HCT116 (cell line): ENCODE measurements at regions not wholly inside any gene's neighbourhood (a gene's known extent, or its start where the extent isn't known, plus 50 kb on each side); places are given as distances from the start of the nearest gene placed in this dataset.

ENCODE experiments used
- ATAC-seq: fragments of 200-7000 bp; cut with Tn5 transposase; 2 replicates; pipeline ENCODE4 v1.9.1; 2020; ENCODE audit warnings: mild to moderate bottlenecking, moderate library complexity
- BruUV-seq: library from RNA; stranded (reverse); fragments of 400-500 nt; replicated peaks from 2 replicates; lab custom pipeline; 2021; lab: Mats Ljungman, UMichigan
- CTCF ChIA-PET: fragments of 300-600 bp; sonication (Branson Sonifier 250); formaldehyde crosslinking; loops from one replicate; lab custom pipeline; 2021; ENCODE audit warnings: antibody characterized with exemption; lab: Charles Lee
- POLR2A ChIA-PET: fragments of 300-600, 350-600 bp; sonication (Branson Sonifier 250); formaldehyde crosslinking; loops from one replicate; lab custom pipeline; 2021; ENCODE audit warnings: antibody characterized with exemption; lab: Charles Lee
- RAD21 ChIA-PET, 2 experiments: fragments of 300-600 bp; sonication (Branson Sonifier 250); formaldehyde crosslinking; loops; one replicate each; lab custom pipeline; 2023; ENCODE audit warnings: low total read pairs in 2 of 2; ENCODE audit not compliant: uncharacterized antibody in 2 of 2, unreplicated experiment in 2 of 2, low non-redundant PET in 1 of 2; lab: Charles Lee
- DNase-seq: peaks from one replicate; pipeline ENCODE4 v3.0.0-alpha.2; 2010; ENCODE audit warnings: low read depth, low spot score
- H2AFZ ChIP-seq: fragments of 200-600 bp; shearing (Covaris generic), sonication (generic); 2 replicates; pipeline ENCODE4 v1.6.1; 2017; ENCODE audit warnings: low read depth, mixed run types, mixed read lengths, antibody characterized with exemption, low read length; ENCODE audit not compliant: poor library complexity, severe bottlenecking
- H3K27ac ChIP-seq: 2 replicates; pipeline ENCODE4 v1.5.1; 2012; ENCODE audit warnings: low read depth, low read length
- H3K27me3 ChIP-seq: fragments of 200-600 bp; sonication (generic); 2 replicates; pipeline ENCODE4 v1.6.1; 2016; ENCODE audit warnings: mixed run types, low read length, mixed read lengths; ENCODE audit not compliant: insufficient read depth
- H3K36me3 ChIP-seq, 2 experiments: fragments of 200-500 bp in 1 of 2; fragments of 200-600 bp in 1 of 2; sonication (Bioruptor generic) in 1 of 2; sonication (generic) in 1 of 2; 2 replicates each; pipeline versions ENCODE4 v1.5.1 to v1.6.1; 2014 to 2016; ENCODE audit warnings: low read length in 2 of 2, inconsistent platforms in 1 of 2, mixed read lengths in 1 of 2, mixed run types in 1 of 2; ENCODE audit not compliant: insufficient read depth in 2 of 2, control insufficient read depth in 1 of 2
- H3K4me1 ChIP-seq, 2 experiments: fragments of 200-600 bp in 1 of 2; sonication (generic) in 1 of 2; 2 replicates each; pipeline versions ENCODE4 v1.5.1 to v1.6.1; 2012 to 2017; ENCODE audit warnings: low read length in 2 of 2, inconsistent platforms in 1 of 2, mild to moderate bottlenecking in 1 of 2, mixed read lengths in 1 of 2, mixed run types in 1 of 2, moderate library complexity in 1 of 2; ENCODE audit not compliant: insufficient read depth in 2 of 2, control insufficient read depth in 1 of 2
- H3K4me2 ChIP-seq: fragments of 200-600 bp; sonication (generic); 2 replicates; pipeline ENCODE4 v1.6.1; 2017; ENCODE audit warnings: mixed run types, low read length, mixed read lengths
- H3K4me3 ChIP-seq, 2 experiments: fragments of 200-600 bp in 1 of 2; sonication (generic) in 1 of 2; replicated peaks in 1 of 2; 2 replicates each; pipeline ENCODE4 v1.5.1; 2011 to 2016; ENCODE audit warnings: low read length in 2 of 2, control low read depth in 1 of 2, low read depth in 1 of 2, mild to moderate bottlenecking in 1 of 2, mixed read lengths in 1 of 2, mixed run types in 1 of 2
- H3K79me2 ChIP-seq: fragments of 200-600 bp; sonication (generic); 2 replicates; pipeline ENCODE4 v1.6.1; 2017; ENCODE audit warnings: mild to moderate bottlenecking, mixed run types, low read length, moderate library complexity, mixed read lengths; ENCODE audit not compliant: insufficient read depth
- H3K9ac ChIP-seq: fragments of 200-600 bp; sonication (generic); 2 replicates; pipeline ENCODE4 v1.6.1; 2016; ENCODE audit warnings: low read length, mixed read lengths
- H3K9me2 ChIP-seq: fragments of 200-600 bp; sonication (generic), shearing (Covaris generic); 2 replicates; pipeline ENCODE4 v1.6.1; 2017; ENCODE audit warnings: mixed run types, mild to moderate bottlenecking, moderate library complexity; ENCODE audit not compliant: insufficient read depth
- H3K9me3 ChIP-seq, 2 experiments: fragments of 200-500 bp in 1 of 2; fragments of 200-600 bp in 1 of 2; sonication (Bioruptor generic) in 1 of 2; sonication (generic) in 1 of 2; 2 replicates each; pipeline ENCODE4 v1.6.1; 2014 to 2017; ENCODE audit warnings: low read length in 2 of 2, mixed read lengths in 2 of 2, inconsistent platforms in 1 of 2, low read depth in 1 of 2, mild to moderate bottlenecking in 1 of 2, mixed run types in 1 of 2, moderate library complexity in 1 of 2; ENCODE audit not compliant: control insufficient read depth in 1 of 2, insufficient read depth in 1 of 2
- H4K20me1 ChIP-seq: fragments of 200-600 bp; sonication (generic), shearing (Covaris generic); 2 replicates; pipeline ENCODE4 v1.6.1; 2017; ENCODE audit warnings: mixed run types, mild to moderate bottlenecking, moderate library complexity; ENCODE audit not compliant: insufficient read depth
- CEBPB ChIP-seq: IDR thresholded peaks from 2 replicates; pipeline ENCODE4 v1.6.1; 2012; ENCODE audit warnings: low read depth
- CTCF ChIP-seq, 3 experiments: fragments of 200-600 bp in 1 of 3; sonication (generic) in 1 of 3; IDR thresholded peaks in 2 of 3; conservative IDR thresholded peaks in 1 of 3; 2 replicates each; pipeline ENCODE4 v1.5.1; 2012 to 2017; ENCODE audit warnings: low read depth in 2 of 3, low read length in 2 of 3, antibody characterized with exemption in 1 of 3, borderline replicate concordance in 1 of 3, control low read depth in 1 of 3, mild to moderate bottlenecking in 1 of 3, mixed read lengths in 1 of 3, mixed run types in 1 of 3, moderate library complexity in 1 of 3; ENCODE audit not compliant: insufficient read depth in 1 of 3
- EZH2 ChIP-seq: fragments of 200-600 bp; sonication (generic); IDR thresholded peaks from 2 replicates; pipeline ENCODE4 v1.6.1; 2017; ENCODE audit warnings: antibody characterized with exemption, mixed run types
- EZH2phosphoT487 ChIP-seq: fragments of 200-600 bp; IDR thresholded peaks from 2 replicates; pipeline ENCODE4 v1.6.1; 2018; ENCODE audit warnings: antibody characterized with exemption, borderline replicate concordance
- FOSL1 ChIP-seq: IDR thresholded peaks from 2 replicates; pipeline ENCODE4 v1.6.1; 2012; ENCODE audit warnings: low read depth
- POLR2A ChIP-seq: IDR thresholded peaks from 2 replicates; pipeline ENCODE4 v1.7.0; 2011; ENCODE audit warnings: borderline replicate concordance; ENCODE audit not compliant: insufficient read depth, insufficient read length; ENCODE audit errors: extremely low read depth
- POLR2AphosphoS5 ChIP-seq: IDR thresholded peaks from 2 replicates; pipeline ENCODE4 v1.6.1; 2011; ENCODE audit warnings: mild to moderate bottlenecking, low read depth, low read length, moderate library complexity
- RAD21 ChIP-seq: IDR thresholded peaks from 2 replicates; pipeline ENCODE4 v1.6.1; 2012; ENCODE audit warnings: low read depth, mild to moderate bottlenecking
- REST ChIP-seq: IDR thresholded peaks from 2 replicates; pipeline ENCODE4 v1.6.1; 2012; ENCODE audit warnings: low read depth
- SP1 ChIP-seq: IDR thresholded peaks from 2 replicates; pipeline ENCODE4 v1.6.1; 2012; ENCODE audit warnings: low read depth
- ZBTB33 ChIP-seq: IDR thresholded peaks from 2 replicates; pipeline ENCODE4 v1.6.1; 2011; ENCODE audit warnings: mild to moderate bottlenecking, low read length, moderate library complexity; ENCODE audit not compliant: insufficient replicate concordance; ENCODE audit errors: extremely low read depth
- ZNF274 ChIP-seq: fragments of 200-500 bp; sonication (Bioruptor generic); IDR thresholded peaks from 2 replicates; pipeline ENCODE4 v1.6.1; 2014; ENCODE audit warnings: mild to moderate bottlenecking, low read depth, low read length, inconsistent platforms
- intact Hi-C: fragments of 100-400 bp; cut with micrococcal nuclease; formaldehyde crosslinking; loops from 2 replicates; pipeline ENCODE4 v1.10.0; 2022

GRCh38 chr6:167650730-167651317 is 175.9 kb upstream of the AFDN start:
- Histone ChIP-seq H3K4me1 (peaks cover 0 to 5% of the 10 kb centered on the region in 2 experiments; a peak in 1 of 4 replicates), H3K9me3 (no peaks in the 10 kb centered on the region), H3K4me3 (no peak overlapping the region), H3K9ac (no peak overlapping the region), H3K79me2 (no peaks in the 10 kb centered on the region), H4K20me1 (no peaks in the 10 kb centered on the region), H2AFZ (no peak overlapping the region), H3K27ac (no peak overlapping the region), H3K9me2 (no peaks in the 10 kb centered on the region), H3K4me2 (no peak overlapping the region), H3K36me3 (no peaks in the 10 kb centered on the region), H3K27me3 (no peaks in the 10 kb centered on the region)
- ATAC-seq: no peak
- intact Hi-C loops: no loop called here
- ChIA-PET POLR2A (no interaction called here), CTCF (no interaction called here), RAD21 (no interaction called here)
- TF ChIP-seq ZNF274 (no peak), CTCF (IDR thresholded peaks at IDR 0.05 in 2 of 3, conservative IDR thresholded peaks at IDR 0.05 in 1 of 3; ENCODE audit: borderline replicate concordance in 1 of 3, insufficient read depth in 1 of 3, low read depth in 2 of 3, low read length in 2 of 3) (no peak), POLR2A (no peak), RAD21 (no peak), ZBTB33 (no peak), SP1 (no peak), REST (no peak), EZH2phosphoT487 (no peak), EZH2 (no peak), CEBPB (no peak), FOSL1 (no peak), POLR2AphosphoS5 (no peak)
- BruUV-seq: no TSS peak
- DNase-seq: no peak
